ENCODE measurements at regions not wholly inside any gene's neighbourhood (a gene's known extent, or its start where the extent isn't known, plus 50 kb on each side); places are given as distances from the start of the nearest gene placed in this dataset.

DNA sequence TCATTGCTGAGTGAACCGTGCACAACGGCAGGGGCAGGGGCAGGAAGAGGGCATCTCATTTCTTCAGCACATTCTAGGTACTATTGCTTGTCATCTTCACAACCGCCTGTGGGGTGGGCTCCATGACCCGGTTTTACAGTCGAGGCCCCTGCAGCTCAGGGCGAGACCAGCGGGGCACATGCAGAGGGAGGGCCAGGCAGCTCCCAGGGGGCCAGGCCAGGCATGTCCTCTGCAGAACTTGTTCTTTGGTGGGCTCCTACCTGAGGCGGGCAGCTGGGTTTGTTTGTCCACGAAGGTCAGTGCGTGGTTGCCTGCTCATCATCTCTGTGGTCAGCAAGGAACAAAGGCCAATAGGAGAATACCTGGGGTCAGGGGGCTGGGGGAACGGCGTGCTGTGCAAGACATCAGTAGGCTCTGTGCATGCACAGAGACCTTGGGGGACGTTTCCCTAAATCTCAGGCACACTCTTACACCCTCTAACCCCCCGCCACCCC is 75.1 kb upstream of the LEP start:
- TF ChIP-seq SPI1 (IDR thresholded peaks at IDR 0.05; ENCODE audit: borderline replicate concordance, low read depth) (no peak), POLR2AphosphoS5 (IDR thresholded peaks at IDR 0.05; ENCODE audit: low read depth) (no peak), GABPA (IDR thresholded peaks at IDR 0.05; ENCODE audit: low read depth) (no peak)
- TF ChIP-seq, protein P1, sequence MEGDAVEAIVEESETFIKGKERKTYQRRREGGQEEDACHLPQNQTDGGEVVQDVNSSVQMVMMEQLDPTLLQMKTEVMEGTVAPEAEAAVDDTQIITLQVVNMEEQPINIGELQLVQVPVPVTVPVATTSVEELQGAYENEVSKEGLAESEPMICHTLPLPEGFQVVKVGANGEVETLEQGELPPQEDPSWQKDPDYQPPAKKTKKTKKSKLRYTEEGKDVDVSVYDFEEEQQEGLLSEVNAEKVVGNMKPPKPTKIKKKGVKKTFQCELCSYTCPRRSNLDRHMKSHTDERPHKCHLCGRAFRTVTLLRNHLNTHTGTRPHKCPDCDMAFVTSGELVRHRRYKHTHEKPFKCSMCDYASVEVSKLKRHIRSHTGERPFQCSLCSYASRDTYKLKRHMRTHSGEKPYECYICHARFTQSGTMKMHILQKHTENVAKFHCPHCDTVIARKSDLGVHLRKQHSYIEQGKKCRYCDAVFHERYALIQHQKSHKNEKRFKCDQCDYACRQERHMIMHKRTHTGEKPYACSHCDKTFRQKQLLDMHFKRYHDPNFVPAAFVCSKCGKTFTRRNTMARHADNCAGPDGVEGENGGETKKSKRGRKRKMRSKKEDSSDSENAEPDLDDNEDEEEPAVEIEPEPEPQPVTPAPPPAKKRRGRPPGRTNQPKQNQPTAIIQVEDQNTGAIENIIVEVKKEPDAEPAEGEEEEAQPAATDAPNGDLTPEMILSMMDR (IDR thresholded peaks at IDR 0.05; ENCODE audit: insufficient read depth, low read length), result no peak
- TF ChIP-seq, protein P2, sequence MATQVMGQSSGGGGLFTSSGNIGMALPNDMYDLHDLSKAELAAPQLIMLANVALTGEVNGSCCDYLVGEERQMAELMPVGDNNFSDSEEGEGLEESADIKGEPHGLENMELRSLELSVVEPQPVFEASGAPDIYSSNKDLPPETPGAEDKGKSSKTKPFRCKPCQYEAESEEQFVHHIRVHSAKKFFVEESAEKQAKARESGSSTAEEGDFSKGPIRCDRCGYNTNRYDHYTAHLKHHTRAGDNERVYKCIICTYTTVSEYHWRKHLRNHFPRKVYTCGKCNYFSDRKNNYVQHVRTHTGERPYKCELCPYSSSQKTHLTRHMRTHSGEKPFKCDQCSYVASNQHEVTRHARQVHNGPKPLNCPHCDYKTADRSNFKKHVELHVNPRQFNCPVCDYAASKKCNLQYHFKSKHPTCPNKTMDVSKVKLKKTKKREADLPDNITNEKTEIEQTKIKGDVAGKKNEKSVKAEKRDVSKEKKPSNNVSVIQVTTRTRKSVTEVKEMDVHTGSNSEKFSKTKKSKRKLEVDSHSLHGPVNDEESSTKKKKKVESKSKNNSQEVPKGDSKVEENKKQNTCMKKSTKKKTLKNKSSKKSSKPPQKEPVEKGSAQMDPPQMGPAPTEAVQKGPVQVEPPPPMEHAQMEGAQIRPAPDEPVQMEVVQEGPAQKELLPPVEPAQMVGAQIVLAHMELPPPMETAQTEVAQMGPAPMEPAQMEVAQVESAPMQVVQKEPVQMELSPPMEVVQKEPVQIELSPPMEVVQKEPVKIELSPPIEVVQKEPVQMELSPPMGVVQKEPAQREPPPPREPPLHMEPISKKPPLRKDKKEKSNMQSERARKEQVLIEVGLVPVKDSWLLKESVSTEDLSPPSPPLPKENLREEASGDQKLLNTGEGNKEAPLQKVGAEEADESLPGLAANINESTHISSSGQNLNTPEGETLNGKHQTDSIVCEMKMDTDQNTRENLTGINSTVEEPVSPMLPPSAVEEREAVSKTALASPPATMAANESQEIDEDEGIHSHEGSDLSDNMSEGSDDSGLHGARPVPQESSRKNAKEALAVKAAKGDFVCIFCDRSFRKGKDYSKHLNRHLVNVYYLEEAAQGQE (IDR thresholded peaks at IDR 0.05; ENCODE audit: insufficient replicate concordance, low read depth), result no peak
- DNase-seq (ENCODE audit: low read depth in 1 of 2, low spot score in 1 of 2), result no peak
- Histone ChIP-seq H3K27ac (replicated peaks) (no peak overlapping the region), H3K27me3 (ENCODE audit: insufficient read depth, poor library complexity, severe bottlenecking) (peaks cover 41% of the 10 kb centered on the region), H3K4me3 (replicated peaks; ENCODE audit: insufficient read depth, low read length) (no peak overlapping the region)

DNA sequence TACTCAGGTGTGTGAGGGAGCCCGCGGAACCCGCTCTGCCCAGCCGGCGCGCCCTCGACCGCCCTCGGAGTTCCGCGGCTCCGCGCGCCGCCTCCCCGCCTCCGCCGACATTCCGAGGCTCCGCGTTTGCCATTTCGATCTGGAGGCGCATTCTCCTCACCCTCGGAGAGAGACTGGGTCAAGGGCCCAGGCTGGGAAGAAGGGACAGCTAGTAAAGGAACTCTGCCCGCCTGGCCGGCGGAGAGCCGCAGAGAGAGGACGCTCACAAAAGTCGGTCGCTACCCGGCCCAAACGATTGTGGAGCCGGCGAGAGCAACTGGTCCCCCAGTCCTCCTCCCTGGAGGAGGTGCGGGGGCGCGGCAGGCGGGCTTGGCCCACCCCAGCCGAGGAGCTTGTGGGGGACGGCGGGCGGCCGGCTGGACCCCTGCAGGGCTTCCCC is 74.5 kb upstream of the LEP start:
- peak overlapping the region; percentile 50 for H3K4me3 ChIP-seq (replicated peaks; ENCODE audit: insufficient read depth, low read length)
- H3K27ac ChIP-seq (replicated peaks), result no peak overlapping the region
- TF ChIP-seq, protein P2 (IDR thresholded peaks at IDR 0.05; ENCODE audit: insufficient replicate concordance, low read depth), result no peak
- DNase-seq (ENCODE audit: low read depth in 1 of 2, low spot score in 1 of 2), result no peak
- peaks cover 41% of the 10 kb centered on the region for H3K27me3 ChIP-seq (ENCODE audit: insufficient read depth, poor library complexity, severe bottlenecking)

DNA sequence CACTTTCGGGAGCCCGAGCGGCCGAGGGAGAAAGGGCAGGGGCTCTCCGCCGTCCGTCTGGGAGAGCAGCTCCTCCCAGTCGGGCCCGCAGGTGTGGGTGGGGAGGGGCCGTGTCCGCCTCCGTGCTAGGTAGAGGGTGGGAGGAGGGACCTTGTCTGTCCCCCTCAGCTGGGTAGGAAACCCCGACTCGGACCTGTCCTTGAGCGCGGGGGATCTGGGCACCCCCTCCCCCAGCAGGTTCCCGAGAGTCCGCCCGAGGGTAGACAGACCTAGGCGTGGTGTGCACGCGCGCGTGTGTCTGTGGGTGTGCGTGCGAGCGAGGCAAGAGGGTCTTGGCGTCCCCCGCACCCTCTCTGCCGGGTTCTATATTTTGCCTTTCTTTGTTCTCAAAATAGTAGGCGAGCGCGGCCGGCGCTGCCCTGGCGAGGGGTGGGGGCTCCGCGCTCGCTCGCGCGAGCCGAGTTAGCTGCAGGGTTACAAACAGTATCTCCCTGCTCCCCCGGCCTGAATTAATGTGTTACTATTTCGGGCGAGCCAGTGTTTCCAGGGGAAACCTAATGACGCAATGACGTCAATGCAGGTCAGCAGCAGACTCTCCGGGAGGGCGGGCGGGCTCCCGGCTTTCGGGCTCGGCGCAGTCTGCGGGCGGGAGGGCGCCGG is 73.9 kb upstream of the LEP start:
- Histone ChIP-seq H3K4me3 (replicated peaks; ENCODE audit: insufficient read depth, low read length) (peak overlapping the region; percentile 50), H3K27me3 (ENCODE audit: insufficient read depth, poor library complexity, severe bottlenecking) (peaks cover 41% of the 10 kb centered on the region), H3K27ac (replicated peaks) (no peak overlapping the region)
- TF ChIP-seq POLR2AphosphoS5 (IDR thresholded peaks at IDR 0.05; ENCODE audit: low read depth) (no peak), SPI1 (IDR thresholded peaks at IDR 0.05; ENCODE audit: borderline replicate concordance, low read depth) (no peak), GABPA (IDR thresholded peaks at IDR 0.05; ENCODE audit: low read depth) (no peak)
- TF ChIP-seq, protein P1 (IDR thresholded peaks at IDR 0.05; ENCODE audit: insufficient read depth, low read length), result no peak
- TF ChIP-seq, protein P2 (IDR thresholded peaks at IDR 0.05; ENCODE audit: insufficient replicate concordance, low read depth), result no peak
- DNase-seq (ENCODE audit: low read depth in 1 of 2, low spot score in 1 of 2), result peak; percentile 39 to 45

Data from HL-60 (cell line).